Right forelimb (tissue), 1 donor: ENCODE measurements at regions not wholly inside any gene's neighbourhood (a gene's known extent, or its start where the extent isn't known, plus 50 kb on each side); places are given as distances from the start of the nearest gene placed in this dataset.

Experiments
- DNase-seq: peaks from one replicate; pipeline ENCODE4 v3.0.0-alpha.2; 2018

DNA sequence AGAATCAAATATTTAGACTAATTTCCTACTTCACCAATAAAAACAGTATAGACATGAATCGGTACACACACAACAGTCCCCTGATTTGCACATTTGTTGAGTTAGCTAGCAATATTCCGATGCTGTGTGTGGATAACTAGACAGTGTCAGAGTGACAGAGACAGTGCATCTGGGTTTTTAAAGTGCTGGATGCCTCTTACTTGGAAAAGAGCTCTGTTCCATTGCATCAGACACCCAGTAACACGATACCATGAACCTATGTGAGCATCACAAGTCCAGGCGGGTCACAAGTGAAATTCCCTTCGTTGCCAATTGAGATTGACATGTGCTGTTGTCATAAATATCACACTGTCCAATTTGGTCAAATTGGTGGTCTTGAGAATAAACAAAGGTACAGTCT lies 82.0 kb upstream of the ESRRG start:
- no peak for DNase-seq

DNA sequence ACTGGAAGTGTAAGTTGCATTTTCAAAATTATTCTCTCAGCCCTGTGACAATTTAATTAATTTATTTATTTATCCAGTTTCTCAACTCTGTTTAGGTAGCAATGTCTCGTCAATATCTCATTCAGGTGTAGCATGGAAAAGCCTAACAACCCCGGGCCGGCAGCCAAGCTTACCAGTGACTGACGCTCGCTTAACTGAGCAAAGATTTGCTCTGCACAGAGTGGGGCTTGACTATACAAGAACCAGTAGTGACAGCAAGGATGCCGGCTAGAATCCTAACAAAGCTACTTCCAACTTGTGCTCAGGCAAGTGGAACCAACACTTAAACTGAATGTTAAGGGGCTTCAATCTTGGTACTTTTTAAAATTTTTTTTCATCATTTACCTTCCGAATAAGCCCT lies 80.9 kb upstream of the ESRRG start:
- DNase-seq = no peak

DNA sequence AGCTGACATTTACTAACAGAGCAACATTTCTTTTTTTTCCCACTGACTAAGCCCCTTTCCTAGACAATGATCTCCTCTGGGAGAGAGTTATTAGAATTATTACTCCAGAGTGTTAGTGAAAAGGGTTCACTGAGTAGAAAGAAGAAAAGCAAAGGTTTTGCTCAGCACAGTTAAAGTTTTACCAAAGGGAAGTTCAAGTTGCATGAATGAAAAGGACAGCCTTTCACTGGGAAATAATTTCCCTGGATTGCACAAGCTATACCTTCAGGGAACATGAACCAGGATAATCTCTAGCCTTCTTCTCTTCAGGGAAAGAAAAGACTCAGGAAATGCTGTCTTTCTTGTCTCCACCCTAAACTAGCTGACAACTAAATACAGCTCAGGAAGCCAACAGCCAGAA lies 71.4 kb upstream of the ESRRG start:
- no peak for DNase-seq

DNA sequence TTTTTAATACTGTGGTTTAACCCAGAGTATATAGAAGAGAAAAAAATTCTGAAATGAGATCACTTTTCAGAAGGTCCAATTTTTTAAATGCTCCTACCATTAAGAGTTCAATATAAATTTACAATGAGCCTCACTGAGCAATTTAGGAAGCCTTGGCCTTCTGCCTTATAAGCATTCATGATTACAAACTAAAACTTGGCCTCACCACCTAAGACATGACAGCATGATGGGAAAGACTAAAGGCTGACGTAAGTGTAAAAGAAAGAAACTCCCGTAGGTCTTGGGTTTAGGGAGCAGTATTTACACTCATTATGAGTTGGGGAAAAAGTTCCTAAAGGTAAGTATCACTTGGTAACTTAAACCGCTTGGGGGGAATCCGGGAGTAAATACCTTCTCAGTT lies 70.7 kb upstream of the ESRRG start:
- no peak for DNase-seq

DNA sequence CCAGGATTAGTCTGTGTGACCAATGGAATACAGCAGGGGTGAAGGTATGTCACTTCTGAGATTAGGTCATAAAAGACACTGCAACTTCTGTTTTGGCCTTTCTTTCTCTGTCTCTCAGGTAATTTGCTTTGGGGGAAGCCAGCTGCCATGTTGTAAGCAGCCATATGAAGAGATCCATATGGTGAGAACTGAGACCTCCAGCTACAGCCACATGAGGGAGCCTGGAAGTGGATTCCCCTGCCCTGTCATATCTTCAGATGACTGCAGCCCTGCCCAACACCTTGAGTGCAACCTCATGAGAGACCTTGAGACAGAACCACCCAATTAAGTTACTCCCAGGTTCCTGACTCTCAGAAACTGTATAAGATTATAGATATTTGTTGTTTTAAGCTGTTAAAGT lies 70.1 kb upstream of the ESRRG start:
- DNase-seq = no peak

DNA sequence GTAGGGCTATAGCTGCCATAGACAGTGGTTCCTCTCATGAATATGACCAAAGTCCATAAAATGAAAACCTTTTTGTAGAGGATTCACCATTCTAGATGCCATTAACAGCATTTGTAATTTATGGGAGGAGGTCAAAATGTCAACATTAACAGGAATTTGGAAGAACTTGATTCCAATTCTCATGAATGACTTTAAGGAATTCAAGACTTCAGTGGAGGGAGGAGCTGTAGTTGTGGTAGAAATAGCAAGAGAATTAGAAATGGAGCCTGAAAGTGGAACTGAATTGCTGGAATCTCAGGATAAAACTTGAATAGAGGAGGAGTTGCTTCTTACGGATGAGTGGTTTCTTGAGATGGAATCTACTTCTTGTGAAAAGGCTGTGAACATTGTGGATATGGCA lies 65.4 kb upstream of the ESRRG start:
- no peak for DNase-seq

DNA sequence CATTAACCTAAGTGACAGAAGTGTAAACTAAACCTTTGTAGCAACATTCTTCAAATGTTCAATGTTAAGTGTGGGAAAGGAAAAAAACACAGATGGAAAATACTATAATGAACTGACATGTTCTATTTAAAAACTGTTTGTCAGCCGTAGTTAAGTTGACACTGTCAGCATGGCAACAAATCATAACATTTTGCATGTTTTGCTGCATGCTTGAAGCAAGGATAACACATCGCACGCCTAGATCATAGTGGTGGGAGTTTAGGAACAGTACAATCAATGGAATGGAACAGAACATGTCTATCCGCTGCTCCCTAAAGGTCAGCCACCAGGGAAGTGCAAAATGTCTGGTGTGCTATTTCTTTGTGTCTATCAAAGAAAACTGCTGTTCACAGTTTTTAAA lies 62.5 kb upstream of the ESRRG start:
- DNase-seq = no peak

DNA sequence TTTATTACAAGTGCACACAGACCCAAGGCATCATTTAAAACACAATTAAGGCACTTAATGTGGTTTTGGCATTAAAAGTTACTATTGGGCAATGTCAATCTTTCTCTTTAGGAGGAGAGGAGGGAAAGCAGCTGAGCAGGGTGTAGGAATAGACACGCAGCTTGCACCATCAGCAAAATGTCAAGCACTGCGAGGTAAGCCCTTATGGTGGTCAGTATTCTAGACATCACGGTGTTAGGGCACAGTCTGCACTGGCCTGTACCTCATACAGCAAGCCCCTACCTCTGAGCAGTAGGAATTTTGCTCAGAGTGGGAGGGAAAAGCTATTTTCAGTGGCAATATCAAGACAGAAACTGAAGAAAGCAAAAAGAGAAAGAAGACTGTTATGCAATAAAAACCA lies 62.0 kb upstream of the ESRRG start:
- no peak for DNase-seq

DNA sequence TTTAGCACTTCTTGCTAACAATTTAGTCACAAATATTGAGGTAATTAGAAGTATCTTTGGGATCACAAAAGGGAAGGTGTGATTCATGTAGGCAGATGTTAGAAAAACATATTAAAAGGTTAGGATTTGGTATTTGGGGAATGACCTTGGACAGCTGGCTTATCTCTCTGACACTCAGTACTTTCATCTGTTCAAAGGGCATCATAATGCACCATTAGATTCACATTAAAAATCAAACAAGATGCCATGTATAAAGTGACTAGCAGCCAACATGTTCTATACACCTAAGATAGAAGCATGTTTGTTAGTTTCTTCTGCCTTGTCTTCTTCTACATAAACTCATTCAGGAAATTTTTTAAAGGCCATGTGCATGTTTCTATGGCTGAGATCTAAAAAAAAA lies 56.5 kb upstream of the ESRRG start:
- no peak for DNase-seq

DNA sequence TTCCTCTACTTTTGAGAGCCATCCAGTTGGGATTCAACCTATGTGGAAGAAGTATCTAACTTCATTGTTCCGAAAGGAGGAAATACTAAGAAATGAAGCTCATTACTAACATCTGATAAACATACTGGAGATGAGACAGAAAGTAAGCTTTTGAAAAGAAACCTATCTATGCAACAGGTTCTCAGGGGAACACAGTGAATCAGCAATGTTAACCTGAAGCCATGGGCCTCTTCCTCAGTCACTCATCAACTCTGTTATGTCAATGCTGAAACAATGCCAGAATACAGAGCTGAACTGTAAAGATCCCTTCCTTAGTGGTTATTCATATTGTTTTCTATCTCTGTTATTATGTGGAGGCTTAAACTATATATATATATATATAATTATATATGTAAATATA lies 55.5 kb upstream of the ESRRG start:
- DNase-seq = no peak

DNA sequence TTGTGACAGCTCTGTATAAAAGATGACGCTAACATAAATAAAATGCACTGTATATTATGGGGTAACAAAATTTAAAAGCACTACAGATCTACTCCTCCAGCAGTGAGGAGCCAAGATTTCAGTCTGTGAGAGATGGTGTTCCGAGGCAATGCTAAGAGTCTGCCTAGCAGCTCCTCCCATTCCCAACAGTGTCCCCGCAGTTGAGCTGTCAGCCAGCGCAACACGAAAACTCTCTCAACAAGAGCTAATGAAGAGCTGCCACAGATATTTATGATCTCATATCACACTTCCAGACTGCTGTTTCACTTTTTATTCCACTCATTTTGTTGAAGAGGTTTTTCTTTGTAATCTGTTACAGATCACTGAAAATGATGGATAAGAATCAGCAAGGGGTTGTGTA lies 53.9 kb upstream of the ESRRG start:
- no peak for DNase-seq
